Right lobe of liver (tissue), 4 donors: ENCODE measurements at regions not wholly inside any gene's neighbourhood (a gene's known extent, or its start where the extent isn't known, plus 50 kb on each side); places are given as distances from the start of the nearest gene placed in this dataset.

Experiments
- POLR2A ChIP-seq: fragments of 450-650 bp; IDR thresholded peaks from one replicate; pipeline ENCODE4 v1.6.1; 2017; ENCODE audit warnings: antibody characterized with exemption, mild to moderate bottlenecking
- TF ChIP-seq, protein P1 (sequence below), 4 donors: fragments of 200-600 bp in 3 of 4; fragments of 450-650 bp in 1 of 4; IDR thresholded peaks; one replicate each; pipeline versions ENCODE4 v1.5.1 to v1.8.0; 2016 to 2022; ENCODE audit warnings: antibody characterized with exemption in 4 of 4, mild to moderate bottlenecking in 2 of 4
- donor health status: DM: no; HTN: no; CAD: no.
- donor health status: DM: no; HTN: no; CAD: no.
- donor health status: DM: no; HTN: yes; CAD: no.

DNA sequence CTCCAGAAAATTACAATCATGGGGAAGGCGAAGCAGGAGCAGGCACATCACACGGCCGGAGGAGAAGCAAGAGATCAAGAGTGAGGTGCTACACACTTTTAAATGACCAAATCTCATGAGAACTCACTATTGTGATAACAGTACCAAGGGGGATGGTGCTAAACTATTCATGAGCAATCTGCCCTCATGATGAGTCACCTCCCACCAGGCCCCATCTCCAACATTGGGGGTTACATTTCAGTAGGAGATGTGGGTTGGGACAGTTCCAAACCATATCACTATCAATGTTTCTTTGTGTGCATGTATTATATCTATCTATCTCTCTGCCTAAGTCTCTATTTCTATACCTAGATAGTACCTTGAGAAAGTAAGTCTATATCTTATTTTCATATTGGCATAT is 724.8 kb downstream of the CDH11 start:
- TF ChIP-seq, protein P1, sequence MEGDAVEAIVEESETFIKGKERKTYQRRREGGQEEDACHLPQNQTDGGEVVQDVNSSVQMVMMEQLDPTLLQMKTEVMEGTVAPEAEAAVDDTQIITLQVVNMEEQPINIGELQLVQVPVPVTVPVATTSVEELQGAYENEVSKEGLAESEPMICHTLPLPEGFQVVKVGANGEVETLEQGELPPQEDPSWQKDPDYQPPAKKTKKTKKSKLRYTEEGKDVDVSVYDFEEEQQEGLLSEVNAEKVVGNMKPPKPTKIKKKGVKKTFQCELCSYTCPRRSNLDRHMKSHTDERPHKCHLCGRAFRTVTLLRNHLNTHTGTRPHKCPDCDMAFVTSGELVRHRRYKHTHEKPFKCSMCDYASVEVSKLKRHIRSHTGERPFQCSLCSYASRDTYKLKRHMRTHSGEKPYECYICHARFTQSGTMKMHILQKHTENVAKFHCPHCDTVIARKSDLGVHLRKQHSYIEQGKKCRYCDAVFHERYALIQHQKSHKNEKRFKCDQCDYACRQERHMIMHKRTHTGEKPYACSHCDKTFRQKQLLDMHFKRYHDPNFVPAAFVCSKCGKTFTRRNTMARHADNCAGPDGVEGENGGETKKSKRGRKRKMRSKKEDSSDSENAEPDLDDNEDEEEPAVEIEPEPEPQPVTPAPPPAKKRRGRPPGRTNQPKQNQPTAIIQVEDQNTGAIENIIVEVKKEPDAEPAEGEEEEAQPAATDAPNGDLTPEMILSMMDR (IDR thresholded peaks at IDR 0.05), result no peak
- no peak for TF ChIP-seq POLR2A
